Tibial nerve (tissue), 3 donors: ENCODE measurements at regions not wholly inside any gene's neighbourhood (a gene's known extent, or its start where the extent isn't known, plus 50 kb on each side); places are given as distances from the start of the nearest gene placed in this dataset.

Experiments
- POLR2A ChIP-seq, 2 donors: fragments of 450-650 bp; IDR thresholded peaks; one replicate each; pipeline ENCODE4 v1.6.1; 2017; ENCODE audit warnings: antibody characterized with exemption in 2 of 2, mild to moderate bottlenecking in 2 of 2, moderate library complexity in 2 of 2
- TF ChIP-seq, protein P1 (sequence below), 5 experiments: fragments of 200-600 bp in 3 of 5; fragments of 450-650 bp in 2 of 5; sonication (generic) in 3 of 5; IDR thresholded peaks; one replicate each; pipeline ENCODE4 v1.5.1; 2016 to 2019; ENCODE audit warnings: antibody characterized with exemption in 5 of 5, mild to moderate bottlenecking in 3 of 5, moderate library complexity in 2 of 5

DNA sequence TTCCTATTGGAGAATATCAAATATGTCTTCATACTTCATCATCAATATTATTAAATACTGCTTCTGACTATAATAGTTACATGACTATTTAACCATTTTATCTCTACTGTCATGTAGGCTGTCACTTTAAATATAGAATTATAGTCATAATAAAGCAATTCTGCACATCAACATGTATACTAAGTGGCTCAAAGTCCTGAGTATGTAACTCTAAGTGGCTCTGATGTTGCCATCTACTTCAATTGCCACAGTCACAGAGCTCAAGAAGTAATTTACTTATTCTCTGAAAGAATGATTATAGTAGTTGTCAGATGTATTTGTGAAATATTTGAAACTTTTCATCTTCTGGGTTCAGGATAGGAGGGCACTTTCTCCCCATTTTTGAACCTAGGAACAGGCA lies 202.3 kb downstream of the KITLG start:
- TF ChIP-seq, protein P1, sequence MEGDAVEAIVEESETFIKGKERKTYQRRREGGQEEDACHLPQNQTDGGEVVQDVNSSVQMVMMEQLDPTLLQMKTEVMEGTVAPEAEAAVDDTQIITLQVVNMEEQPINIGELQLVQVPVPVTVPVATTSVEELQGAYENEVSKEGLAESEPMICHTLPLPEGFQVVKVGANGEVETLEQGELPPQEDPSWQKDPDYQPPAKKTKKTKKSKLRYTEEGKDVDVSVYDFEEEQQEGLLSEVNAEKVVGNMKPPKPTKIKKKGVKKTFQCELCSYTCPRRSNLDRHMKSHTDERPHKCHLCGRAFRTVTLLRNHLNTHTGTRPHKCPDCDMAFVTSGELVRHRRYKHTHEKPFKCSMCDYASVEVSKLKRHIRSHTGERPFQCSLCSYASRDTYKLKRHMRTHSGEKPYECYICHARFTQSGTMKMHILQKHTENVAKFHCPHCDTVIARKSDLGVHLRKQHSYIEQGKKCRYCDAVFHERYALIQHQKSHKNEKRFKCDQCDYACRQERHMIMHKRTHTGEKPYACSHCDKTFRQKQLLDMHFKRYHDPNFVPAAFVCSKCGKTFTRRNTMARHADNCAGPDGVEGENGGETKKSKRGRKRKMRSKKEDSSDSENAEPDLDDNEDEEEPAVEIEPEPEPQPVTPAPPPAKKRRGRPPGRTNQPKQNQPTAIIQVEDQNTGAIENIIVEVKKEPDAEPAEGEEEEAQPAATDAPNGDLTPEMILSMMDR (IDR thresholded peaks at IDR 0.05), result no peak
- no peak for TF ChIP-seq POLR2A (IDR thresholded peaks at IDR 0.05)
